ENCODE measurements at regions not wholly inside any gene's neighbourhood (a gene's known extent, or its start where the extent isn't known, plus 50 kb on each side); places are given as distances from the start of the nearest gene placed in this dataset.

GRCh38 chr10:125419831-125420230 is 259.5 kb upstream of the CTBP2 start:
- TF ChIP-seq CTCF (conservative IDR thresholded peaks at IDR 0.05; ENCODE audit: low read length) (no peak), EZH2phosphoT487 (IDR thresholded peaks at IDR 0.05; ENCODE audit: borderline replicate concordance) (no peak)
